ENCODE measurements at regions not wholly inside any gene's neighbourhood (a gene's known extent, or its start where the extent isn't known, plus 50 kb on each side); places are given as distances from the start of the nearest gene placed in this dataset.

GRCh38 chr11:15912291-15912690, 444.1 kb downstream of the SOX6 start:
- TF ChIP-seq CTCF (IDR thresholded peaks at IDR 0.05) = no peak
- TF ChIP-seq REST (IDR thresholded peaks at IDR 0.05; ENCODE audit: insufficient read depth in 1 of 2, low read depth in 2 of 2, low read length in 1 of 2) = no peak
- TF ChIP-seq POLR2AphosphoS5 (IDR thresholded peaks at IDR 0.05; ENCODE audit: low read depth, low read length) = no peak

All from Panc1 (cell line).